OCI-LY7 (cell line): ENCODE measurements at regions not wholly inside any gene's neighbourhood (a gene's known extent, or its start where the extent isn't known, plus 50 kb on each side); places are given as distances from the start of the nearest gene placed in this dataset.

Experiments used
- BruUV-seq: library from RNA; stranded (reverse); fragments of 400-500 nt; replicated peaks from 2 replicates; lab custom pipeline; 2021; lab: Mats Ljungman, UMichigan
- CTCF ChIA-PET: fragments of 300-600 bp; sonication (Branson Sonifier 250); formaldehyde crosslinking; loops from one replicate; lab custom pipeline; 2022; ENCODE audit warnings: antibody characterized with exemption; ENCODE audit not compliant: unreplicated experiment; lab: Charles Lee
- POLR2A ChIA-PET: fragments of 300-600 bp; sonication (Branson Sonifier 250); formaldehyde crosslinking; loops from one replicate; lab custom pipeline; 2022; ENCODE audit warnings: antibody characterized with exemption; lab: Charles Lee
- DNase-seq: peaks from one replicate; pipeline ENCODE4 v3.0.0-alpha.2; 2015; ENCODE audit warnings: low spot score
- H2AFZ ChIP-seq: fragments of 200-600 bp; sonication (generic), shearing (Covaris generic); 2 replicates; pipeline ENCODE4 v1.6.1; 2014; ENCODE audit warnings: mild to moderate bottlenecking, antibody characterized with exemption, low read length, moderate library complexity
- H3K27ac ChIP-seq: fragments of 200-600 bp; sonication (generic); 2 replicates; pipeline ENCODE4 v1.5.1; 2014; ENCODE audit warnings: mixed run types, low read depth, mild to moderate bottlenecking, moderate library complexity, low read length, inconsistent platforms; ENCODE audit not compliant: poor library complexity, severe bottlenecking
- H3K36me3 ChIP-seq: fragments of 200-600 bp; sonication (generic); 2 replicates; pipeline ENCODE4 v1.6.1; 2014; ENCODE audit warnings: mild to moderate bottlenecking, antibody characterized with exemption, low read length, moderate library complexity, mixed read lengths; ENCODE audit not compliant: insufficient read depth
- H3K4me1 ChIP-seq: fragments of 200-600 bp; sonication (generic); 2 replicates; pipeline ENCODE4 v1.5.1; 2014; ENCODE audit warnings: mild to moderate bottlenecking, low read length; ENCODE audit not compliant: insufficient read depth, poor library complexity, severe bottlenecking
- H3K4me2 ChIP-seq: fragments of 200-600 bp; sonication (generic); 2 replicates; pipeline ENCODE4 v1.6.1; 2014; ENCODE audit warnings: mild to moderate bottlenecking, low read length
- H3K4me3 ChIP-seq: fragments of 200-600 bp; sonication (generic); 2 replicates; pipeline ENCODE4 v1.5.1; 2014; ENCODE audit warnings: mild to moderate bottlenecking, low read depth, low read length; ENCODE audit not compliant: poor library complexity, severe bottlenecking
- H3K79me2 ChIP-seq: fragments of 200-600 bp; sonication (generic); 2 replicates; pipeline ENCODE4 v1.6.1; 2016; ENCODE audit warnings: low read depth, mild to moderate bottlenecking, low read length, moderate library complexity, mixed read lengths; ENCODE audit not compliant: insufficient read depth
- H3K9me2 ChIP-seq: fragments of 200-600 bp; sonication (generic); 2 replicates; pipeline ENCODE4 v1.6.1; 2016; ENCODE audit warnings: mild to moderate bottlenecking, low read length, mixed read lengths; ENCODE audit not compliant: insufficient read depth
- H3K9me3 ChIP-seq: fragments of 200-600 bp; sonication (generic); 2 replicates; pipeline ENCODE4 v1.6.1; 2014; ENCODE audit warnings: mild to moderate bottlenecking, mixed run types, low read length, mixed read lengths
- H4K20me1 ChIP-seq: fragments of 200-600 bp; sonication (generic); 2 replicates; pipeline ENCODE4 v1.6.1; 2014; ENCODE audit warnings: mild to moderate bottlenecking, antibody characterized with exemption, low read length, moderate library complexity, mixed read lengths; ENCODE audit not compliant: insufficient read depth
- CTCF ChIP-seq: fragments of 200-600 bp; sonication (generic); conservative IDR thresholded peaks from 2 replicates; pipeline ENCODE4 v1.5.1; 2014; ENCODE audit warnings: mild to moderate bottlenecking, antibody characterized with exemption, low read length, moderate library complexity, mixed read lengths
- EZH2phosphoT487 ChIP-seq: fragments of 200-600 bp; sonication (generic); IDR thresholded peaks from 2 replicates; pipeline ENCODE4 v1.6.1; 2018; ENCODE audit warnings: low read depth, borderline replicate concordance, mild to moderate bottlenecking, mixed run types, antibody characterized with exemption, low read length, moderate library complexity, mixed read lengths
- intact Hi-C: fragments of 100-400 bp; cut with micrococcal nuclease; formaldehyde crosslinking; loops from one replicate; pipeline ENCODE4 v1.10.0; 2022; ENCODE audit not compliant: unreplicated experiment

- BruUV-seq: no TSS peak
- Histone ChIP-seq H3K4me1 (no peaks in the 10 kb centered on the region), H3K27ac (no peak overlapping the region), H3K9me2 (no peaks in the 10 kb centered on the region), H3K79me2 (no peaks in the 10 kb centered on the region), H2AFZ (no peak overlapping the region), H3K9me3 (no peaks in the 10 kb centered on the region), H3K4me3 (no peak overlapping the region), H4K20me1 (no peaks in the 10 kb centered on the region), H3K4me2 (no peak overlapping the region), H3K36me3 (no peaks in the 10 kb centered on the region)
- ChIA-PET CTCF (no interaction called here), POLR2A (no interaction called here)
- DNase-seq: no peak
- no peak for TF ChIP-seq CTCF
- TF ChIP-seq EZH2phosphoT487: no peak
- intact Hi-C loops: no loop called here
These were observed 866.8 kb downstream of the C6orf118 start for GRCh38 chr6:164442572-164442971.

- H3K9me3 ChIP-seq: no peaks in the 10 kb centered on the region
- CTCF ChIA-PET: no interaction called here
These were observed 870.1 kb downstream of the C6orf118 start for GRCh38 chr6:164439331-164439730.

GRCh38 chr6:164436976-164437375 lies 872.4 kb downstream of the C6orf118 start:
- TF ChIP-seq EZH2phosphoT487: no peak
- no peak for TF ChIP-seq CTCF
- Histone ChIP-seq H3K27ac (no peak overlapping the region), H4K20me1 (no peaks in the 10 kb centered on the region), H3K4me3 (no peak overlapping the region), H3K4me1 (no peaks in the 10 kb centered on the region), H3K9me2 (no peaks in the 10 kb centered on the region), H3K79me2 (no peaks in the 10 kb centered on the region), H3K4me2 (no peak overlapping the region), H3K36me3 (no peaks in the 10 kb centered on the region), H2AFZ (no peak overlapping the region), H3K9me3 (no peaks in the 10 kb centered on the region)
- DNase-seq: no peak
- intact Hi-C loops: loop anchor here (1.0 kb wide), 1 partner anchor 13 kb away; no protein-coding TSS in a partner anchor
- POLR2A ChIA-PET: no interaction called here
- CTCF ChIA-PET: no interaction called here
- no TSS peak for BruUV-seq

More at GRCh38 chr6:164439331-164439730, 870.1 kb downstream of the C6orf118 start:
- no peak for TF ChIP-seq EZH2phosphoT487
- BruUV-seq: no TSS peak
- H3K4me1 ChIP-seq: no peaks in the 10 kb centered on the region
- no peaks in the 10 kb centered on the region for H3K79me2 ChIP-seq
- no peak overlapping the region for H3K27ac ChIP-seq
- H3K4me3 ChIP-seq: no peak overlapping the region
- no peak overlapping the region for H3K4me2 ChIP-seq
- intact Hi-C loops: no loop called here
- no peaks in the 10 kb centered on the region for H4K20me1 ChIP-seq
- POLR2A ChIA-PET: interaction anchor here (0.7 kb wide), 1 partner anchor 19 kb away, joined by 3 read pairs; no protein-coding TSS in a partner anchor
- H3K36me3 ChIP-seq: no peaks in the 10 kb centered on the region
- H3K9me2 ChIP-seq: no peaks in the 10 kb centered on the region
- no peak for DNase-seq
- H2AFZ ChIP-seq: no peak overlapping the region
